Duodenal mucosa (tissue), 2 donors: ENCODE measurements at regions not wholly inside any gene's neighbourhood (a gene's known extent, or its start where the extent isn't known, plus 50 kb on each side); places are given as distances from the start of the nearest gene placed in this dataset.
"Not testable (repeated sequence)": the region's sequence is repeated elsewhere in the genome, so short reads cannot be mapped to it uniquely, and the experiment has no call there.

ENCODE experiments used
- H3K27ac ChIP-seq: one replicate; pipeline ENCODE4 v1.7.0; 2013; ENCODE audit warnings: low read depth, low read length
- H3K27me3 ChIP-seq, 2 donors: one replicate each; pipeline ENCODE4 v1.7.0; 2013; ENCODE audit warnings: low read length in 2 of 2, control low read depth in 1 of 2; ENCODE audit not compliant: insufficient read depth in 2 of 2, control insufficient read depth in 1 of 2
- H3K36me3 ChIP-seq, 2 donors: one replicate each; pipeline ENCODE4 v1.7.0; 2013; ENCODE audit warnings: low read length in 2 of 2, control low read depth in 1 of 2; ENCODE audit not compliant: insufficient read depth in 2 of 2, control insufficient read depth in 1 of 2
- H3K4me1 ChIP-seq, 2 donors: one replicate each; pipeline ENCODE4 v1.7.0; 2013; ENCODE audit warnings: low read length in 2 of 2, control low read depth in 1 of 2; ENCODE audit not compliant: insufficient read depth in 2 of 2, control insufficient read depth in 1 of 2
- H3K4me3 ChIP-seq, 2 donors: one replicate each; pipeline ENCODE4 v1.7.0; 2013; ENCODE audit warnings: low read length in 2 of 2, low read depth in 1 of 2
- H3K9ac ChIP-seq, 2 donors: one replicate each; pipeline ENCODE4 v1.7.0; 2013; ENCODE audit warnings: low read length in 2 of 2, low read depth in 1 of 2
- H3K9me3 ChIP-seq, 2 donors: one replicate each; pipeline ENCODE4 v1.7.0; 2013; ENCODE audit warnings: low read length in 2 of 2, control low read depth in 1 of 2; ENCODE audit not compliant: control insufficient read depth in 1 of 2

GRCh38 chr2:19089476-19089875 lies 268.9 kb downstream of the OSR1 start:
- not testable (repeated sequence) for H3K27me3 ChIP-seq, H3K27ac ChIP-seq, H3K4me1 ChIP-seq, H3K9me3 ChIP-seq, H3K9ac ChIP-seq, H3K36me3 ChIP-seq, H3K4me3 ChIP-seq

- H3K27ac ChIP-seq = no peak overlapping the region
- H3K36me3 ChIP-seq = no peaks in the 10 kb centered on the region
- H3K4me3 ChIP-seq = no peak overlapping the region
- no peaks in the 10 kb centered on the region for H3K9me3 ChIP-seq
- H3K4me1 ChIP-seq = no peaks in the 10 kb centered on the region
- H3K27me3 ChIP-seq = no peaks in the 10 kb centered on the region
- H3K9ac ChIP-seq = no peak overlapping the region
Observed at GRCh38 chr2:19086231-19086651, 272.2 kb downstream of the OSR1 start.

- H3K36me3 ChIP-seq = no peaks in the 10 kb centered on the region
- no peak overlapping the region for H3K27ac ChIP-seq
- H3K4me3 ChIP-seq = no peak overlapping the region
- H3K9me3 ChIP-seq = no peaks in the 10 kb centered on the region
- no peaks in the 10 kb centered on the region for H3K27me3 ChIP-seq
- no peaks in the 10 kb centered on the region for H3K4me1 ChIP-seq
- no peak overlapping the region for H3K9ac ChIP-seq
Observed at GRCh38 chr2:19078709-19079108, 279.7 kb downstream of the OSR1 start.

- Histone ChIP-seq H3K4me1 (no peaks in the 10 kb centered on the region), H3K36me3 (no peaks in the 10 kb centered on the region)
Observed at GRCh38 chr2:19073522-19073921, 284.9 kb downstream of the OSR1 start.

GRCh38 chr2:19072161-19072560 lies 286.3 kb downstream of the OSR1 start:
- H3K36me3 ChIP-seq = no peaks in the 10 kb centered on the region
- H3K27ac ChIP-seq = no peak overlapping the region
- H3K9ac ChIP-seq = no peak overlapping the region
- no peaks in the 10 kb centered on the region for H3K4me1 ChIP-seq
- no peaks in the 10 kb centered on the region for H3K27me3 ChIP-seq
- H3K4me3 ChIP-seq = no peak overlapping the region
- H3K9me3 ChIP-seq = no peaks in the 10 kb centered on the region

More at GRCh38 chr2:19073522-19073921, 284.9 kb downstream of the OSR1 start:
- Histone ChIP-seq H3K4me3 (no peak overlapping the region), H3K9ac (no peak overlapping the region), H3K27ac (no peak overlapping the region), H3K9me3 (no peaks in the 10 kb centered on the region), H3K27me3 (no peaks in the 10 kb centered on the region)

- no peak overlapping the region for H3K27ac ChIP-seq
- no peaks in the 10 kb centered on the region for H3K9me3 ChIP-seq
- H3K27me3 ChIP-seq = no peaks in the 10 kb centered on the region
- no peaks in the 10 kb centered on the region for H3K4me1 ChIP-seq
- H3K4me3 ChIP-seq = no peak overlapping the region
- H3K36me3 ChIP-seq = no peaks in the 10 kb centered on the region
- H3K9ac ChIP-seq = no peak overlapping the region
Observed at GRCh38 chr2:19070886-19071285, 287.5 kb downstream of the OSR1 start.

- no peaks in the 10 kb centered on the region for H3K4me1 ChIP-seq
- no peaks in the 10 kb centered on the region for H3K36me3 ChIP-seq
- H3K27me3 ChIP-seq = no peaks in the 10 kb centered on the region
- H3K4me3 ChIP-seq = no peak overlapping the region
- H3K27ac ChIP-seq = no peak overlapping the region
- H3K9me3 ChIP-seq = no peaks in the 10 kb centered on the region
- H3K9ac ChIP-seq = no peak overlapping the region
Observed at GRCh38 chr2:19068206-19068605, 290.2 kb downstream of the OSR1 start.

GRCh38 chr2:19062370-19062769 lies 296.1 kb downstream of the OSR1 start:
- no peaks in the 10 kb centered on the region for H3K27me3 ChIP-seq
- H3K4me1 ChIP-seq = no peaks in the 10 kb centered on the region
- no peak overlapping the region for H3K4me3 ChIP-seq
- H3K9me3 ChIP-seq = no peaks in the 10 kb centered on the region
- no peaks in the 10 kb centered on the region for H3K36me3 ChIP-seq
- no peak overlapping the region for H3K9ac ChIP-seq
- no peak overlapping the region for H3K27ac ChIP-seq

GRCh38 chr2:19059076-19059475 lies 299.3 kb downstream of the OSR1 start:
- no peaks in the 10 kb centered on the region for H3K9me3 ChIP-seq
- no peaks in the 10 kb centered on the region for H3K27me3 ChIP-seq
- no peak overlapping the region for H3K9ac ChIP-seq
- no peak overlapping the region for H3K4me3 ChIP-seq
- H3K4me1 ChIP-seq = no peaks in the 10 kb centered on the region
- H3K36me3 ChIP-seq = no peaks in the 10 kb centered on the region
- H3K27ac ChIP-seq = no peak overlapping the region

- Histone ChIP-seq H3K9ac (no peak overlapping the region), H3K27ac (no peak overlapping the region), H3K4me3 (no peak overlapping the region), H3K27me3 (no peaks in the 10 kb centered on the region), H3K4me1 (no peaks in the 10 kb centered on the region), H3K36me3 (no peaks in the 10 kb centered on the region), H3K9me3 (no peaks in the 10 kb centered on the region)
Observed at GRCh38 chr2:19051203-19051831, 307.1 kb downstream of the OSR1 start.

GRCh38 chr2:19050354-19050753 lies 308.1 kb downstream of the OSR1 start:
- Histone ChIP-seq H3K36me3 (no peaks in the 10 kb centered on the region), H3K27ac (no peak overlapping the region), H3K9me3 (no peaks in the 10 kb centered on the region), H3K4me3 (no peak overlapping the region), H3K9ac (no peak overlapping the region), H3K27me3 (no peaks in the 10 kb centered on the region), H3K4me1 (no peaks in the 10 kb centered on the region)
